ENCODE measurements at regions not wholly inside any gene's neighbourhood (a gene's known extent, or its start where the extent isn't known, plus 50 kb on each side); places are given as distances from the start of the nearest gene placed in this dataset.

DNA sequence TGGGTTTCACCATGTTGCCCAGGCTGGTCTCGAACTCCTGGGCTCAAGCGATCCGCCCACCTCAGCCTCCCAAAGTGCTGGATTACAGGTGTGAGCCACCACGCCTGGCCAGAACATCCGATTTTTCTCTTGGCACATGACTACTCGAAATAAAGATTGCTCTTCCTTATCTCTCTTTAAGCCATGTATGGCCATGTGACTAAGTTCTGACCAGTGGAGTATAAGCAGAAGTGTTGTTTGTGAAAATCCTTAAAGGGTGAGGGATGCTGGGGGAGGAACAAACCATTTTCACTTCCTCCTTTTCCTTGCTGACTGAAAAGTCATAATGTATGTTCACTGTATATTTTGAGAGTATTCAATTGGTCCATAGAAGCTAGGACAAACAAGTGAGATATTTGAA, 50.7 kb upstream of the ATF7IP start:
- TF ChIP-seq POLR2A (IDR thresholded peaks at IDR 0.05) = no peak
- TF ChIP-seq, protein P1, sequence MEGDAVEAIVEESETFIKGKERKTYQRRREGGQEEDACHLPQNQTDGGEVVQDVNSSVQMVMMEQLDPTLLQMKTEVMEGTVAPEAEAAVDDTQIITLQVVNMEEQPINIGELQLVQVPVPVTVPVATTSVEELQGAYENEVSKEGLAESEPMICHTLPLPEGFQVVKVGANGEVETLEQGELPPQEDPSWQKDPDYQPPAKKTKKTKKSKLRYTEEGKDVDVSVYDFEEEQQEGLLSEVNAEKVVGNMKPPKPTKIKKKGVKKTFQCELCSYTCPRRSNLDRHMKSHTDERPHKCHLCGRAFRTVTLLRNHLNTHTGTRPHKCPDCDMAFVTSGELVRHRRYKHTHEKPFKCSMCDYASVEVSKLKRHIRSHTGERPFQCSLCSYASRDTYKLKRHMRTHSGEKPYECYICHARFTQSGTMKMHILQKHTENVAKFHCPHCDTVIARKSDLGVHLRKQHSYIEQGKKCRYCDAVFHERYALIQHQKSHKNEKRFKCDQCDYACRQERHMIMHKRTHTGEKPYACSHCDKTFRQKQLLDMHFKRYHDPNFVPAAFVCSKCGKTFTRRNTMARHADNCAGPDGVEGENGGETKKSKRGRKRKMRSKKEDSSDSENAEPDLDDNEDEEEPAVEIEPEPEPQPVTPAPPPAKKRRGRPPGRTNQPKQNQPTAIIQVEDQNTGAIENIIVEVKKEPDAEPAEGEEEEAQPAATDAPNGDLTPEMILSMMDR (IDR thresholded peaks at IDR 0.05 in 4 of 5, conservative IDR thresholded peaks at IDR 0.05 in 1 of 5) = no peak
- no peak overlapping the region for H3K27ac ChIP-seq
- H3K27me3 ChIP-seq = no peaks in the 10 kb centered on the region
- no peaks in the 10 kb centered on the region for H3K36me3 ChIP-seq
- no peak for DNase-seq
- ATAC-seq = no peak
- no peak overlapping the region for H3K4me3 ChIP-seq
- intact Hi-C loops (cut with DNase I; ENCODE audit: low total_unique reads) = no loop called here
- in situ Hi-C loops (cut with MboI; ENCODE audit: low sequenced_read_pairs in 4 of 4) = no loop called here
- no peaks in the 10 kb centered on the region for H3K4me1 ChIP-seq
- H3K9me3 ChIP-seq = no peaks in the 10 kb centered on the region

DNA sequence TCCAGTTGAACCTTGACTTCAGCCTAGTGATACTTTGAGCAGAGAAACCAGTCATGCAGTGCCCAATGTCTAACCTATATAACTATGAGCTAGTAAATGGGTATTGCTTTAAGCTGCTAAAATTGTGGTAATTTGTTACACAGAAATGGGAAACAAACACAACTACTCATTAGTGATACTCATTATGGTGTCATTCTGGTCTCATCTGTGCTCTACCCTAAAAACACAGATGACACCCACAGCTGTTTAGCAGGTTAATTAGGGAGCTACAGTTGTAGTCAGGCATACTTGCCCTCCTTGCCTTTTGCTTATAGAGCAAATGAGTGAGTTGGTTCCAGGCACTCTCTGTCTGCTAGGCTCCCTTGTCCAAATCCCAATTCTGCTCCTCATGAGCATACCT, 50.0 kb upstream of the ATF7IP start:
- no peak for DNase-seq
- intact Hi-C loops (cut with DNase I; ENCODE audit: low total_unique reads) = no loop called here

More for the DNA sequence above, 50.0 kb upstream of the ATF7IP start:
- no peak for ATAC-seq
- Histone ChIP-seq H3K4me1 (no peaks in the 10 kb centered on the region), H3K36me3 (no peaks in the 10 kb centered on the region), H3K27ac (no peak overlapping the region), H3K4me3 (no peak overlapping the region), H3K9me3 (no peaks in the 10 kb centered on the region), H3K27me3 (no peaks in the 10 kb centered on the region)
- in situ Hi-C loops (cut with MboI; ENCODE audit: low sequenced_read_pairs in 4 of 4) = no loop called here
- TF ChIP-seq POLR2A (IDR thresholded peaks at IDR 0.05) = no peak
- TF ChIP-seq, protein P1 (IDR thresholded peaks at IDR 0.05 in 4 of 5, conservative IDR thresholded peaks at IDR 0.05 in 1 of 5) = no peak
